Adrenal gland (tissue), 5 donors: ENCODE measurements at regions not wholly inside any gene's neighbourhood (a gene's known extent, or its start where the extent isn't known, plus 50 kb on each side); places are given as distances from the start of the nearest gene placed in this dataset.

Experiments
- CTCF ChIP-seq, 6 experiments: fragments of 450-650 bp in 4 of 6; fragments of 200-600 bp in 2 of 6; sonication (generic) in 1 of 6; IDR thresholded peaks; 1 replicate in 5 of 6; 2 replicates in 1 of 6; pipeline versions ENCODE4 v1.5.1 to v1.8.0; 2016 to 2021; ENCODE audit warnings: antibody characterized with exemption in 6 of 6, mild to moderate bottlenecking in 2 of 6, moderate library complexity in 1 of 6
- POLR2A ChIP-seq, 2 donors: fragments of 450-650 bp; IDR thresholded peaks; one replicate each; pipeline ENCODE4 v1.6.1; 2017; ENCODE audit warnings: antibody characterized with exemption in 2 of 2, mild to moderate bottlenecking in 2 of 2, moderate library complexity in 1 of 2
- donor health status: DM: no; HTN: no; CAD: no.

GRCh38 chr3:174483254-174483653 is 375.9 kb upstream of the NAALADL2 start:
- no peak for TF ChIP-seq POLR2A (IDR thresholded peaks at IDR 0.05)
- TF ChIP-seq CTCF (IDR thresholded peaks at IDR 0.05), result no peak
